ENCODE measurements at regions not wholly inside any gene's neighbourhood (a gene's known extent, or its start where the extent isn't known, plus 50 kb on each side); places are given as distances from the start of the nearest gene placed in this dataset.

DNA sequence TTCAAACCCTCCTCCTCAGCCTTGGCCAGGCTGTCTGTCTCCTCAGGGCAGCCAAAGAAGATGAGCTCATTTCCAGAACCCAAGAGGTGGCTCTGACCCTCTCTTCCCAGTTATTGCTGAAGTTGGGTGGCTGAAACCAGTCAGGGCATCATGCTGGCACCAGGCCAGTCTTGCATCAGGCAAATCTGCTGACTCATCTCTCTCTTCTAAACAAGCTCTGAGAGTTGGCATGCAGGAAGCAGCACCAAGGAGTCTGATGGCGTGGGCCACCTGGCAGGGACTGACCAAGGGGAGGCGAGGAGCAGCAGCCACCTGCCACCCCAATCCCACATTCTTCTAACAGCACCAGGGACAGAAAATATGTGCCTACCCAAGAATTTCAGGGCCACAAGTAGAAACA is 104.8 kb upstream of the ATP1A1 start (continued):
- TF ChIP-seq, protein P1, sequence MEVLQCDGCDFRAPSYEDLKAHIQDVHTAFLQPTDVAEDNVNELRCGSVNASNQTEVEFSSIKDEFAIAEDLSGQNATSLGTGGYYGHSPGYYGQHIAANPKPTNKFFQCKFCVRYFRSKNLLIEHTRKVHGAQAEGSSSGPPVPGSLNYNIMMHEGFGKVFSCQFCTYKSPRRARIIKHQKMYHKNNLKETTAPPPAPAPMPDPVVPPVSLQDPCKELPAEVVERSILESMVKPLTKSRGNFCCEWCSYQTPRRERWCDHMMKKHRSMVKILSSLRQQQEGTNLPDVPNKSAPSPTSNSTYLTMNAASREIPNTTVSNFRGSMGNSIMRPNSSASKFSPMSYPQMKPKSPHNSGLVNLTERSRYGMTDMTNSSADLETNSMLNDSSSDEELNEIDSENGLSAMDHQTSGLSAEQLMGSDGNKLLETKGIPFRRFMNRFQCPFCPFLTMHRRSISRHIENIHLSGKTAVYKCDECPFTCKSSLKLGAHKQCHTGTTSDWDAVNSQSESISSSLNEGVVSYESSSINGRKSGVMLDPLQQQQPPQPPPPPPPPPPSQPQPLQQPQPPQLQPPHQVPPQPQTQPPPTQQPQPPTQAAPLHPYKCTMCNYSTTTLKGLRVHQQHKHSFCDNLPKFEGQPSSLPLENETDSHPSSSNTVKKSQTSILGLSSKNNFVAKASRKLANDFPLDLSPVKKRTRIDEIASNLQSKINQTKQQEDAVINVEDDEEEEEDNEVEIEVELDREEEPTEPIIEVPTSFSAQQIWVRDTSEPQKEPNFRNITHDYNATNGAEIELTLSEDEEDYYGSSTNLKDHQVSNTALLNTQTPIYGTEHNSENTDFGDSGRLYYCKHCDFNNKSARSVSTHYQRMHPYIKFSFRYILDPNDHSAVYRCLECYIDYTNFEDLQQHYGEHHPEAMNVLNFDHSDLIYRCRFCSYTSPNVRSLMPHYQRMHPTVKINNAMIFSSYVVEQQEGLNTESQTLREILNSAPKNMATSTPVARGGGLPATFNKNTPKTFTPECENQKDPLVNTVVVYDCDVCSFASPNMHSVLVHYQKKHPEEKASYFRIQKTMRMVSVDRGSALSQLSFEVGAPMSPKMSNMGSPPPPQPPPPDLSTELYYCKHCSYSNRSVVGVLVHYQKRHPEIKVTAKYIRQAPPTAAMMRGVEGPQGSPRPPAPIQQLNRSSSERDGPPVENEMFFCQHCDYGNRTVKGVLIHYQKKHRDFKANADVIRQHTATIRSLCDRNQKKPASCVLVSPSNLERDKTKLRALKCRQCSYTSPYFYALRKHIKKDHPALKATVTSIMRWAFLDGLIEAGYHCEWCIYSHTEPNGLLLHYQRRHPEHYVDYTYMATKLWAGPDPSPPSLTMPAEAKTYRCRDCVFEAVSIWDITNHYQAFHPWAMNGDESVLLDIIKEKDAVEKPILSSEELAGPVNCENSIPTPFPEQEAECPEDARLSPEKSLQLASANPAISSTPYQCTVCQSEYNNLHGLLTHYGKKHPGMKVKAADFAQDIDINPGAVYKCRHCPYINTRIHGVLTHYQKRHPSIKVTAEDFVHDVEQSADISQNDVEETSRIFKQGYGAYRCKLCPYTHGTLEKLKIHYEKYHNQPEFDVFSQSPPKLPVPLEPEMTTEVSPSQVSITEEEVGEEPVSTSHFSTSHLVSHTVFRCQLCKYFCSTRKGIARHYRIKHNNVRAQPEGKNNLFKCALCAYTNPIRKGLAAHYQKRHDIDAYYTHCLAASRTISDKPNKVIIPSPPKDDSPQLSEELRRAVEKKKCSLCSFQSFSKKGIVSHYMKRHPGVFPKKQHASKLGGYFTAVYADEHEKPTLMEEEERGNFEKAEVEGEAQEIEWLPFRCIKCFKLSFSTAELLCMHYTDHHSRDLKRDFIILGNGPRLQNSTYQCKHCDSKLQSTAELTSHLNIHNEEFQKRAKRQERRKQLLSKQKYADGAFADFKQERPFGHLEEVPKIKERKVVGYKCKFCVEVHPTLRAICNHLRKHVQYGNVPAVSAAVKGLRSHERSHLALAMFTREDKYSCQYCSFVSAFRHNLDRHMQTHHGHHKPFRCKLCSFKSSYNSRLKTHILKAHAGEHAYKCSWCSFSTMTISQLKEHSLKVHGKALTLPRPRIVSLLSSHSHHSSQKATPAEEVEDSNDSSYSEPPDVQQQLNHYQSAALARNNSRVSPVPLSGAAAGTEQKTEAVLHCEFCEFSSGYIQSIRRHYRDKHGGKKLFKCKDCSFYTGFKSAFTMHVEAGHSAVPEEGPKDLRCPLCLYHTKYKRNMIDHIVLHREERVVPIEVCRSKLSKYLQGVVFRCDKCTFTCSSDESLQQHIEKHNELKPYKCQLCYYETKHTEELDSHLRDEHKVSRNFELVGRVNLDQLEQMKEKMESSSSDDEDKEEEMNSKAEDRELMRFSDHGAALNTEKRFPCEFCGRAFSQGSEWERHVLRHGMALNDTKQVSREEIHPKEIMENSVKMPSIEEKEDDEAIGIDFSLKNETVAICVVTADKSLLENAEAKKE (CRISPR knock-in tag; IDR thresholded peaks at IDR 0.05): no peak
- TF ChIP-seq EZH2 (IDR thresholded peaks at IDR 0.05; ENCODE audit: low read depth, unreplicated experiment) (no peak), EZH2phosphoT487 (IDR thresholded peaks at IDR 0.05; ENCODE audit: unreplicated experiment) (no peak), CREB1 (CRISPR knock-in tag; IDR thresholded peaks at IDR 0.05; ENCODE audit: low read depth) (no peak), ZNF331 (CRISPR knock-in tag; IDR thresholded peaks at IDR 0.05; ENCODE audit: low read depth) (no peak), STAT1 (IDR thresholded peaks at IDR 0.05; ENCODE audit: unreplicated experiment) (no peak)
- TF ChIP-seq, protein P2, sequence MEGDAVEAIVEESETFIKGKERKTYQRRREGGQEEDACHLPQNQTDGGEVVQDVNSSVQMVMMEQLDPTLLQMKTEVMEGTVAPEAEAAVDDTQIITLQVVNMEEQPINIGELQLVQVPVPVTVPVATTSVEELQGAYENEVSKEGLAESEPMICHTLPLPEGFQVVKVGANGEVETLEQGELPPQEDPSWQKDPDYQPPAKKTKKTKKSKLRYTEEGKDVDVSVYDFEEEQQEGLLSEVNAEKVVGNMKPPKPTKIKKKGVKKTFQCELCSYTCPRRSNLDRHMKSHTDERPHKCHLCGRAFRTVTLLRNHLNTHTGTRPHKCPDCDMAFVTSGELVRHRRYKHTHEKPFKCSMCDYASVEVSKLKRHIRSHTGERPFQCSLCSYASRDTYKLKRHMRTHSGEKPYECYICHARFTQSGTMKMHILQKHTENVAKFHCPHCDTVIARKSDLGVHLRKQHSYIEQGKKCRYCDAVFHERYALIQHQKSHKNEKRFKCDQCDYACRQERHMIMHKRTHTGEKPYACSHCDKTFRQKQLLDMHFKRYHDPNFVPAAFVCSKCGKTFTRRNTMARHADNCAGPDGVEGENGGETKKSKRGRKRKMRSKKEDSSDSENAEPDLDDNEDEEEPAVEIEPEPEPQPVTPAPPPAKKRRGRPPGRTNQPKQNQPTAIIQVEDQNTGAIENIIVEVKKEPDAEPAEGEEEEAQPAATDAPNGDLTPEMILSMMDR (conservative IDR thresholded peaks at IDR 0.05; ENCODE audit: low read depth in 2 of 2): no peak
- TF ChIP-seq, protein P3, sequence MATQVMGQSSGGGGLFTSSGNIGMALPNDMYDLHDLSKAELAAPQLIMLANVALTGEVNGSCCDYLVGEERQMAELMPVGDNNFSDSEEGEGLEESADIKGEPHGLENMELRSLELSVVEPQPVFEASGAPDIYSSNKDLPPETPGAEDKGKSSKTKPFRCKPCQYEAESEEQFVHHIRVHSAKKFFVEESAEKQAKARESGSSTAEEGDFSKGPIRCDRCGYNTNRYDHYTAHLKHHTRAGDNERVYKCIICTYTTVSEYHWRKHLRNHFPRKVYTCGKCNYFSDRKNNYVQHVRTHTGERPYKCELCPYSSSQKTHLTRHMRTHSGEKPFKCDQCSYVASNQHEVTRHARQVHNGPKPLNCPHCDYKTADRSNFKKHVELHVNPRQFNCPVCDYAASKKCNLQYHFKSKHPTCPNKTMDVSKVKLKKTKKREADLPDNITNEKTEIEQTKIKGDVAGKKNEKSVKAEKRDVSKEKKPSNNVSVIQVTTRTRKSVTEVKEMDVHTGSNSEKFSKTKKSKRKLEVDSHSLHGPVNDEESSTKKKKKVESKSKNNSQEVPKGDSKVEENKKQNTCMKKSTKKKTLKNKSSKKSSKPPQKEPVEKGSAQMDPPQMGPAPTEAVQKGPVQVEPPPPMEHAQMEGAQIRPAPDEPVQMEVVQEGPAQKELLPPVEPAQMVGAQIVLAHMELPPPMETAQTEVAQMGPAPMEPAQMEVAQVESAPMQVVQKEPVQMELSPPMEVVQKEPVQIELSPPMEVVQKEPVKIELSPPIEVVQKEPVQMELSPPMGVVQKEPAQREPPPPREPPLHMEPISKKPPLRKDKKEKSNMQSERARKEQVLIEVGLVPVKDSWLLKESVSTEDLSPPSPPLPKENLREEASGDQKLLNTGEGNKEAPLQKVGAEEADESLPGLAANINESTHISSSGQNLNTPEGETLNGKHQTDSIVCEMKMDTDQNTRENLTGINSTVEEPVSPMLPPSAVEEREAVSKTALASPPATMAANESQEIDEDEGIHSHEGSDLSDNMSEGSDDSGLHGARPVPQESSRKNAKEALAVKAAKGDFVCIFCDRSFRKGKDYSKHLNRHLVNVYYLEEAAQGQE (IDR thresholded peaks at IDR 0.05; ENCODE audit: unreplicated experiment): no peak
